T-helper 1 cell (primary cell): ENCODE measurements at regions not wholly inside any gene's neighbourhood (a gene's known extent, or its start where the extent isn't known, plus 50 kb on each side); places are given as distances from the start of the nearest gene placed in this dataset.
"Not testable (repeated sequence)": the region's sequence is repeated elsewhere in the genome, so short reads cannot be mapped to it uniquely, and the experiment has no call there.

Source experiments
- DNase-seq, 5 donors: peaks; one replicate each; pipeline ENCODE4 v3.0.0-alpha.2; 2012 to 2020

GRCh38 chr14:52202151-52202550 is 65.3 kb upstream of the PTGDR start:
- no peak for DNase-seq

DNA sequence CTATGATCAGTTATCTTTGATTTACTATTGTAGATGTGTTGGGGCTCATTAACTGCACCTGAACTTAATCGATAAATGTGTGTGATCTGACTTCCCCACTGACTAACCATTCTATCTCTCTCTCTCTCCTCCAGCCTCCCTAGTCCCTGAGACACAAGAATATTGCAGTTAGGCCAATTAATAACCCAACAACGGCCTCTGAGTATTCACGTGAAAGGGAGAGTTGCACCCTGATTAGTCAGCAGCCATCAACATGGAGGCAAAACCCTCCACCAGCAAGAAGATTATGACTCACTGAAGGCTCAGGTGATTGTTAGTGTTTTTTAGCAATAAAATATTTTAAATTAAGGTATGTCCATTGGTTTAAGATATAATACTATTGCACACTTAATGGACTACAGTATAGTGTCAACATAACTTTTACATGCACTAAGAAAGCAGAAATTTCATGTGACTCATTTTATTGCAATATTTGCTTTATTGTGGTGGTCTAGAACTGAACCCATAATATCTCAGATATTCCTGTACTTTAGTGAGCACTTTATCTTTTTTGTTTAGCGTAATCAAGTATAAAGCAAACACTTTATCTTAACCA is 77.1 kb upstream of the PTGDR start:
- DNase-seq = no peak

DNA sequence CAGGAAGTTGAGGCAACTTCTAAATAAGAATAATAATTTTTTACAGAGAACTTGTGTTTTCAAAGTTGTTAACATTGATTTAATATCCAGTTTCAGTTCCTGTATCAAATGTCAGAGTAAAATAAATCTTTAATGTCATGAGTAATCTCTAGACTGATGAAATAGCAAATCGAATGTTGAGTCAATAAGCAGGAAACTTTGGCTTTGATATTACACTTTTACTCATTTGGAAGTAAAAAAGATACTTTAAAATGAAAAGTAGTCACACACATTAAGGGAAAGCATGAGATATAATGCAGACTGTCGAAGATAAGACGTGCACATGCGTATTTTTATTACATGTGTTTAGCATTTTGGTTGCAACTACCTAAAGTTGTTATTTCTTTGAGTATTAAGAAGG is 78.2 kb upstream of the PTGDR start:
- peak in 1 of 5 donors; percentile 46 for DNase-seq

DNA sequence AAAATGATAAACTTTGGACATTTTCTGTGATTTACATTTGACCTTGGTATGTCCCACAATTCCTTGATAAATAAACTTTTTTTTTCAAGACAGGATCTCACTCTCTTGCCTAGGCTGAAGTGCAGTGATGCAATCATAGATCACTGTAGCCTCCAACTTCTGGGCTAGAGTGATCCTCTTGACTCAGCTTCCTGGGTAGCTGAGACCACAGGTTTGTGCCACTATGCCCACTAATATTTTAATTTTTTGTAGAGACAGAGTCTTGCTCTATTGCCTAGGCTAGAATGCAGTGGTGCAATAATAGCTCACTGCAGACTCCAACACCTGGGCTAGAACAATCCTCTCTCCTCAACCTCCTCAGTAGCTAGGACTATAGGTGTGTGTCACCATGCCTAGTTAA is 79.1 kb upstream of the PTGDR start:
- DNase-seq = peak in 1 of 5 donors; percentile 36

DNA sequence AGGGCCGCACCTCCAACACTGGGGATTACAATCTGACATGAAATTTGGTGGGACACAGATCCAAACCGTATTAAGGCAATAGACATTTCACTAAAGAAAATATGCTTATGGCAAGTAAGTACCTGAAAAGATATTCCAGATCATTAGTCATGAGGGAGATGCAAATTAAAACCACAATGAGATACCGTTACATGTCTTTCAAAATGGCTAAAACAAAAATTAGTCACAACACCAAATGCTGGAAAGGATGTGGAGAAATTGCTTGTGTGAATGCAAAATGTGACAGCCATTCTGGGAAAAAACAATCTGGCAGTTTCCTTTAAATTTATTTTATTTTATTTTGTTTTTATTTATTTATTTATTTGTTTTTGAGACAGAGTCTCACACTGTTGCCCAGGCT is 82.3 kb upstream of the PTGDR start:
- DNase-seq = no peak

DNA sequence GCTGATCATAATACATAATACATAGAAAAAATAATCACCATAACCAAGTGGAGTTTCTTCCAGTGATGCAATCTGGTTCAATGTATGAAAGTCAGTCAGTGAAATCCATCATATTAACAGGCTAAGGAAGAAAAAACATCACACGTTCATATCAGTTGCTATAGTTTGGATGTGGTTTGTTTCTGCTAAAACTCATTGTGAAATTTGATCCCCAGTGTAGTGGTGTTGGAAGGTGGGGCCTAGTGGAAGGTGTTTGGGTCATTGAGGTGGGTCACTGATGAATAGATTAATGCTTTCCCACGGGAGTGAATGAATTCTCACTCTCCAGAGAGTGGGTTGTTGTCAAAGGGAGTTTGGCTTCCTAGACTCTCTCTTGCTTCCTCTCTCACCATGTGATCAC is 84.6 kb upstream of the PTGDR start:
- DNase-seq = no peak

DNA sequence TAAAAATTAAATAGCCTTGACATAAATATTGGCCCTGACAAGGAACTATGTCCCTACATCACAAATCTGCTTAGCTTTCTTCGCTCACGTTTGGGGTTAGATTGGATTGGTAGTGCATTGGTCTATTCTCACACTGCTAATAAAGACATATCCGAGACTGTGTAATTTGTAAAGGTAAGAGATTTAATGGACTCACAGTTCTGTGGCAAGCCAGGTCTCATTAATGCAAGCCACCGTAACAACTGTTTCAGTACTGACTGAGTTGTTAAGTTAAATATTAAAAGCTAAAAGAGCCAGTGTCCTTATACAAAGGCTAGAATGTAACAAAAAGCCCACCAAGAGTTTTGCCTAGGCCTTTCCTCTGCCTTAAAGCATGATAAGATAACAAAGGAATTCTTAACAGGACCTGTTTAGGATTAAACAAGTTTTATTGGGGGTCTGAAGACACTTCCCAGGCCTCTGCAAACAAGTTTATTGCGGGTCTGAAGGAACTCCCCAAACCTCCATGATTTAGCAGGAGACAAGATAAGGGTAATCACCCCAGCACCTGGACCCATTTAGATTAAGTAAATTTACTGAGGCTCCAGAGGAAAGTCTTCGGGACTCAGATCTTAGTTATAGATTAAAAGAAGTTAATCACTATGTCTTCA is 88.2 kb upstream of the PTGDR start:
- DNase-seq = no peak

GRCh38 chr14:52175982-52176502 is 91.5 kb upstream of the PTGDR start:
- peak in 2 of 5 donors; percentile 13 to 55 for DNase-seq

GRCh38 chr14:52171932-52172331 is 95.6 kb upstream of the PTGDR start:
- not testable (repeated sequence) for DNase-seq

GRCh38 chr14:52166822-52167221 is 98.0 kb upstream of the NID2 start:
- DNase-seq = no peak

- no peak for DNase-seq
Observed at GRCh38 chr14:52155651-52156213, 86.9 kb upstream of the NID2 start.

DNA sequence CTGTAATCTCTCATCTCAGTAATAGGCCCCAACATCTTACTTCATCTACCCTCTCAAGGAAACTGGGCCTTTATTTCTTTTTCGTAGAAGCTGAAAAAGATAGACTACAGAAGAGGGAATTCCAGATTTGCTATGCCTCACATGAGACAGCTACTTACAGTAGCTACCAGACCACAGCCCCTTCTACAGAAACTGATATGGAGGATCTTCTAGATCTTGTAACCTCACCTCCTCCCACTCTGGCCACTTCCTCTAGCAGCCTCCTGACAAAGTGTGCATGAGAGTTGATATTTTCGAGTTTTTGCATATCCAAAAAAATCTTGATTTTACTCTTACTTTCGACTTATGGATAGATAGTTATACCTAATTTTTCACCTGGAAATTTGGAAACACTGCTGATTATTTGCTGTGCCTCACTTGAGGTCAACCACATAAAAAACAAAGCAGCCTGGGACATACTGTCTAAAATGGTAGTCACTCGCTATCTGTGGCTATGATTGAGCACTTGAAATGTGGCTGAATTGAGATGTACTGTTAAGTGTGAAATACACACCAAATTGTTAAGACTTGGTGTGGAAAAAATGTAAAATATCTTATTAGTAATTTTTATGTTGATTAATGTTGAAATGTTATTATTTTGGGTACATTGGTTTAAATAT is 86.3 kb upstream of the NID2 start:
- DNase-seq = no peak

DNA sequence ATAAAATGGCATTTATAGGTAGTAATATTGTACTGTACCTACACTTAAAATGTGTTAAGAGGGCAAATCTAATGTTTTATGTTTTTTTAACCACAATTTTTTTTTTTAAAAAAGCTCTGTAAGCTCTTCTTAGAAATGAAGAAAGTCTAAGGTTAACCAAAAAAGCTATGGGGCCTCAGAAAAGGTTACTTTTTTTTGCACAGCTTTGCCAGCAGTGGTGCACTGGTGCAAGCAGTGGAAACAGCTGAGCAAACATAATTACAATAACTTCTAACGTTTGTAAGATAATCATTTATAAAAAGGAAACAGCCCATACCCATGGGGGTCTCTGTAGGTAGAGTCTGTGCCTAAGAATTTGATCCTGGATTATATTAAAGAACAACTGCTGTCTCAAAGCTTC is 85.1 kb upstream of the NID2 start:
- DNase-seq = no peak

GRCh38 chr14:52150162-52150561 is 81.3 kb upstream of the NID2 start:
- no peak for DNase-seq

GRCh38 chr14:52148371-52148770 is 79.5 kb upstream of the NID2 start:
- no peak for DNase-seq

GRCh38 chr14:52146504-52146903 is 77.6 kb upstream of the NID2 start:
- DNase-seq = no peak

DNA sequence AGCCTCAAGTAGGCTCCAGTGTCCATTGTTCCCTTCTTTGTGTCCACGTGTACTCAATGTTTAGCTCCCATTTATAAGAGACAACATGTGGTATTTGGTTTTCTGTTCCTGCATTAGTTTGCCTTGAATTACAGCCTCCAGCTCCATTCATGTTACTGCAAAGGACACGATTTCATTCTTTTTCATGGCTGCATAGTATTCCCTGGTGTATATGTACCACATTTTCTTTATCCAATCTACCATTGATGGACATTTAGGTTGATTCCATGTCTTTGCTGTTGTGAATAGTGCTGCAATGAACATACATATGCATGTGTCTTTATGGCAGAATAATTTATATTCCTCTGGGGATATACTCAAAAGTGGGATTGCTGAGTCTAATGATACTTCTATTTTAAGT is 75.2 kb upstream of the NID2 start:
- DNase-seq = not testable (repeated sequence)

DNA sequence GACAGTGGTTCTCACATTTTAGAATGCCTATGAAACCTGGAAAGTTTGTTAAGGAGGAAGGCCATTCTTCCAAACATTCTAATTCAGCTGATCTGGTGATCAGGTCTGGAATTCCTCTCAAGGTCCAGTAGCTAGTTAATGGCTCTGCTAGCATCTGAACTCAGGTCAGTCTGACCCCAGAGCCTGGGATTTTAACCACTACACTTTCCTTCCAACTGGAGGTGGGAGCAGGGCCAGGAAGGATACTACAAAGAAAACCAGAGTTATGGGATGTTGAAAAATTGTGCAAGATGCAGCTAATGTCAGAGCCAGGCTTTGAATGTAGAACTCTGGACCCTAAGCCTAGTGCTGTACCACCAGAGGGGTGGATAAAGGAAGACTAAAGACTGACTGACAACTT is 73.6 kb upstream of the NID2 start:
- no peak for DNase-seq

DNA sequence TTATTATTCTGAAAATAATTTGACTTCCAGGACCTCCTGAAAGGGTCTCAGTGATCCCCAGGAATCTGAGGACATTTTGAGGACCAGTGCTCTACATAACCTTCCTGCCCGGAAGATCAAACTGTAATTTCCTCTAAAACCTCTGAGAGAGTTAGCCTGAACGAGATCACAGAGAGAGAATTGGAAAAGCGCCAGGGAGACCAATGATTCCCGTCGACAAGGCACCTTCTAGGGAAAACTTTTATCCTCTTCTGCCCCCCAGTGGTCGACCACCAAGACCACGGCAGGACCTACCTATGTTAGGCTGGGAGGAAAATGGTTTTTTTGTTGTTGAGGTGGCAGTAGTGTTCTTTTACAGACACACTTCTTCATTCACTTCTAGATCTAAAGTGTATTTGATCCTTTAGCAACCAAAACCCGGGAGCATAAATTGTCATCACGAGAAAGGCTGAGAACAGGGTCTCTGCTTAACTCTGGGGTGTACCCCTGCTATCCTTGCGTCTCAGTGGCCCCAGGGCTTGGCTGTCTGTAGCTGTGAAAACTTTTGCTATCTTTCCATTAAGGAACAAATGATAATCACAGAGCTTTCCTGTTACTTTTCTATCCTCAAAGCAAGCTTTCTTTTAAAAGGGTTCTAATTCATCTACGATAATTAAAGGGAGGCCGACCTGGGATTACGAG is 62.9 kb upstream of the NID2 start:
- peak in 2 of 5 donors; percentile 2 to 10 for DNase-seq

DNA sequence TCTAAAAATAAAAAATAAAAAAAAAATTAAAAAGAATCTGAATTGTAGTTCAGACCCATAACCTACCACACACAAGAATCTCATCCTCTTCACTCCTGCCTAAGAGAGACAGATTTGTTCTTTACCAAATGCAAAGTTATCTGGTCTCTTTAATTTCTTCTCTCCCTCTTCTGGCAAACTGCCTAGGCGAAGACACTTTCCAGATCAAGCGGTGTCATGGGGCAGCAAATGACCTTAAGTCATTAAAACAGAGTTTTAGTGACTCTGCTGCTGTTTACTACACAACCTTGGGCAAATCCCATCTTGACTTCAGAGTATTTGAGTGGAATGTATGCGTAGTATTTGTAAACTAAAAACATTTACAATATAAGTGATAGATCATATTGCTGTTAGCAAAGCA is 60.9 kb upstream of the NID2 start:
- no peak for DNase-seq

- no peak for DNase-seq
Observed at GRCh38 chr14:52125885-52126284, 57.0 kb upstream of the NID2 start.

- no peak for DNase-seq
Observed at GRCh38 chr14:52124791-52125684, 56.2 kb upstream of the NID2 start.
